VCaP (cell line): ENCODE measurements at regions not wholly inside any gene's neighbourhood (a gene's known extent, or its start where the extent isn't known, plus 50 kb on each side); places are given as distances from the start of the nearest gene placed in this dataset.

Source experiments
- H3K27ac ChIP-seq: fragments of 450-650 bp; 2 replicates; pipeline ENCODE4 v1.5.1; 2017
- TF ChIP-seq, protein P1 (sequence below): fragments of 450-650 bp; conservative IDR thresholded peaks from 2 replicates; pipeline ENCODE4 v1.5.1; 2017; ENCODE audit warnings: mild to moderate bottlenecking, moderate library complexity

DNA sequence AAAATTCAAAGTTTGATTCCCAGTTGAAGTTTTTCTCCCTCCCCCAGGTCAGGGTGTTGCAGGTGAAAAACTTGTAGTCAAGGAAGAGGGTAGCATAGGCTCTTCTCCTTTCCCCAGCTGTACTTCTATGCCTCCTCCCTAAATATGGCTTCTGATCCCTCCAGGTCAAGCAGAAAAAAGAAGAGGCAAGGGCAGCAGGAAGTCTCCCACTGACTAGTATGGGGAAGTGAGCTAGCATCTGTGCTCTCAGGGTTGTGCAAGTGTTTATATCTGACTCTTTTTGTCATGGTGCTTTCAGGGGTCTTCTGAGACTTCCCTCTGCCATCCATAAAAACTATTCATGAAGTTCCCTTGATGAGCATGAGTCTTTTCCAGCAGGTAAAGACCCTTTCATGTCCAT is 76.0 kb downstream of the ATPSCKMT start:
- H3K27ac ChIP-seq: no peak overlapping the region
- TF ChIP-seq, protein P1, sequence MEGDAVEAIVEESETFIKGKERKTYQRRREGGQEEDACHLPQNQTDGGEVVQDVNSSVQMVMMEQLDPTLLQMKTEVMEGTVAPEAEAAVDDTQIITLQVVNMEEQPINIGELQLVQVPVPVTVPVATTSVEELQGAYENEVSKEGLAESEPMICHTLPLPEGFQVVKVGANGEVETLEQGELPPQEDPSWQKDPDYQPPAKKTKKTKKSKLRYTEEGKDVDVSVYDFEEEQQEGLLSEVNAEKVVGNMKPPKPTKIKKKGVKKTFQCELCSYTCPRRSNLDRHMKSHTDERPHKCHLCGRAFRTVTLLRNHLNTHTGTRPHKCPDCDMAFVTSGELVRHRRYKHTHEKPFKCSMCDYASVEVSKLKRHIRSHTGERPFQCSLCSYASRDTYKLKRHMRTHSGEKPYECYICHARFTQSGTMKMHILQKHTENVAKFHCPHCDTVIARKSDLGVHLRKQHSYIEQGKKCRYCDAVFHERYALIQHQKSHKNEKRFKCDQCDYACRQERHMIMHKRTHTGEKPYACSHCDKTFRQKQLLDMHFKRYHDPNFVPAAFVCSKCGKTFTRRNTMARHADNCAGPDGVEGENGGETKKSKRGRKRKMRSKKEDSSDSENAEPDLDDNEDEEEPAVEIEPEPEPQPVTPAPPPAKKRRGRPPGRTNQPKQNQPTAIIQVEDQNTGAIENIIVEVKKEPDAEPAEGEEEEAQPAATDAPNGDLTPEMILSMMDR: no peak

DNA sequence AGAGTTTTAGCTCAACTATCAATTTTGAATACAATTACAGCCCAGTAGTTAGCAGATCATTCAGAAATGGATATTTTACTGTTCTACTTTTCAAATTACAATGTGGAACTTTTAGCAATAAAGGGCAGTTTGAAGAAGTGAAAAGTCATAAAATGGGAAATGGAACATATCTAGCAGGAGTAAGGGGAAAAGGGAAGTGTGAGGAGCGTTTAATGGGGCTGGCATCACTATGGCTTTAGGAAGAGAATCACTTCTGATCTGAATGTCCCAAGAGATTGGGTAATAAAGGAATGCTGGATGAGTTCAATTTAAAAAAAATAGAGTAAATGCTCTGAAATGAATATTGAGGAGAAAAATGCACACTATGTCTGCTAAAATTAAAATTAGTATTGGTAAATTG is 77.4 kb downstream of the ATPSCKMT start:
- TF ChIP-seq, protein P1: no peak
- no peak overlapping the region for H3K27ac ChIP-seq

GRCh38 chr5:10169359-10169758 is 80.3 kb downstream of the ATPSCKMT start:
- TF ChIP-seq, protein P1: no peak
- H3K27ac ChIP-seq: no peak overlapping the region

DNA sequence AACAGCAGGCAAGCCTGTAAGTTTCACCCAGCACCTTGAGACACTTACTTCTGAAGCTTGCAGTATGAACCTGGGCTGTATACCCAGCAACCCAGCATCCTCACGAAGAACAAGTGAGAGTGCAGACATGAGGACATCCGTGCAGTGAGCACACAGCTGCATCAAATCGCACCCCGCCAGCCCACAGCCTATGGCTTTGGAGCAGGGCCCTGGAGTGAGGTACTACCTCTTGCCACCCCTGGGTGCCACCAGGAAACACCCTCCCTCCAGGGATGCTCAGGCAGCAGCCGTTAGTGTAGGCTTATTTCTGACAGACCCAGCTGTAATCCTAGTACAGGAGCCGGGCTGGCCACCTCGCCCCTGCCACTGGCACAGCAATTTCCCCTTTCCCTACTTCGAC is 81.4 kb downstream of the ATPSCKMT start:
- TF ChIP-seq, protein P1: no peak
- no peak overlapping the region for H3K27ac ChIP-seq

DNA sequence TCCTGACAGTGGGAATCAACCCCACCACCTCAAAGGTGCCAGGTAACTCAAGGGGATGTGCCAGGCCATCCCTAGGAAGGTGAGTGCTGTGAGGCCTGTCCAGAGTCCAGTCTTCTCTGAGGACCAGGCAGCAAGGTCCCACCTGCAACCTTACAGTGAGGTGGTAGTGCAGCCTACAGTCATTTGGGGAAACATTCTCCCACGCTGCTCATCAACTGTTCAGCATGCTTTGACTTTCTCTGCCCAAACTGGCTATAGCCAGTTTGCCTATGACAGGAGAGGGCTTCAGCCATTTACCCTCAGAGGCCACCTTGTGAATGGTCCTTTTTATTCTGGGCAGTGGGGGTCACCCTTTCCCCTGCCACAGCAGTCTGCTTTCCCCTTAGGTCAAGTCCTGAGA is 81.9 kb downstream of the ATPSCKMT start:
- TF ChIP-seq, protein P1: no peak
- H3K27ac ChIP-seq: no peak overlapping the region

DNA sequence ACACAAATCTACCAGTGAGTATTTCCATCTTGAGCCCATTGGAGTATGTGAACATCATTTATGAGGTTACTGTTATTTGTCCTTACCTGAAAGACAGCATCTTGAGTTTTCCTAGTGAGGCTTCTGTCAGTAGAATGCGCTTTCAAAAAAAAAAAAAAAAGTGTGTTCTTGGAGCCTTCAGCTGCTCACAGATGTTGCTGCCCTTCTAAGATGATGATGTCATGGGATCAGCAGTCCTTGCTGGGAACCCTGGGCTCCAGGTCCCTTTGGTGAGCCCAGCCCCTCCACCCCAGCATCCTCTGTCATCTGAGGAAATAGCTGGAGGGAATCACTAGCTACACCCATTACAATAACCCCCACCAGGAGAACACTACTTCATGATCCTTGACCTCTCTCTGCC is 83.3 kb downstream of the ATPSCKMT start:
- TF ChIP-seq, protein P1: no peak
- no peak overlapping the region for H3K27ac ChIP-seq

GRCh38 chr5:10162468-10162867 is 87.2 kb downstream of the ATPSCKMT start:
- H3K27ac ChIP-seq: no peak overlapping the region
- TF ChIP-seq, protein P1: no peak

GRCh38 chr5:10161778-10162177 is 87.9 kb downstream of the ATPSCKMT start:
- TF ChIP-seq, protein P1: no peak

More at GRCh38 chr5:10161778-10162177, 87.9 kb downstream of the ATPSCKMT start:
- H3K27ac ChIP-seq: no peak overlapping the region
